ENCODE measurements at regions not wholly inside any gene's neighbourhood (a gene's known extent, or its start where the extent isn't known, plus 50 kb on each side); places are given as distances from the start of the nearest gene placed in this dataset.

- Histone ChIP-seq H3K9me2 (replicated peaks; ENCODE audit: low read length) (no peaks in the 10 kb centered on the region), H3K4me1 (ENCODE audit: insufficient read depth, low read length) (no peaks in the 10 kb centered on the region), H4K20me1 (ENCODE audit: low read length) (no peaks in the 10 kb centered on the region), H3K4me3 (ENCODE audit: low read length) (no peak overlapping the region), H3K36me3 (ENCODE audit: low read depth, low read length) (no peaks in the 10 kb centered on the region), H3K9ac (ENCODE audit: low read length) (no peak overlapping the region), H3K9me3 (ENCODE audit: low read length) (no peaks in the 10 kb centered on the region), H2AFZ (ENCODE audit: low read length) (no peak overlapping the region), H3K4me2 (ENCODE audit: low read length) (no peak overlapping the region), H3K79me2 (ENCODE audit: low read length) (no peaks in the 10 kb centered on the region), H3F3A (ENCODE audit: low read length, unreplicated experiment) (no peaks in the 10 kb centered on the region), H3K27me3 (ENCODE audit: low read length) (no peaks in the 10 kb centered on the region), H3K27ac (ENCODE audit: low read length) (no peak overlapping the region)
- intact Hi-C loops (cut with micrococcal nuclease), result no loop called here
- ATAC-seq (no peak), DNase-seq (no peak)
- no peak for TF ChIP-seq EZH2phosphoT487 (IDR thresholded peaks at IDR 0.05; ENCODE audit: borderline replicate concordance, low read length)
- TF ChIP-seq EZH2 (IDR thresholded peaks at IDR 0.05; ENCODE audit: low read length, unreplicated experiment), result no peak
- no peak for TF ChIP-seq CTCF (conservative IDR thresholded peaks at IDR 0.05; ENCODE audit: low read depth, low read length)
- POLR2A ChIA-PET (ENCODE audit: unreplicated experiment), result no interaction called here
- CTCF ChIA-PET, result no interaction called here
- no TSS peak for BruUV-seq (replicated peaks)
Observed at GRCh38 chr12:115176741-115177400, 492.9 kb upstream of the TBX3 start.

GRCh38 chr12:115174920-115175319 lies 490.9 kb upstream of the TBX3 start:
- CTCF ChIA-PET, result no interaction called here
- no peak overlapping the region for H3K4me2 ChIP-seq (ENCODE audit: low read length)
- intact Hi-C loops (cut with micrococcal nuclease), result no loop called here
- no peaks in the 10 kb centered on the region for H3K9me3 ChIP-seq (ENCODE audit: low read length)
- H3K27me3 ChIP-seq (ENCODE audit: low read length), result no peaks in the 10 kb centered on the region
- no peaks in the 10 kb centered on the region for H3K79me2 ChIP-seq (ENCODE audit: low read length)
- H3K9me2 ChIP-seq (replicated peaks; ENCODE audit: low read length), result no peaks in the 10 kb centered on the region
- no peaks in the 10 kb centered on the region for H3K4me1 ChIP-seq (ENCODE audit: insufficient read depth, low read length)
- TF ChIP-seq EZH2 (IDR thresholded peaks at IDR 0.05; ENCODE audit: low read length, unreplicated experiment) (no peak), CTCF (conservative IDR thresholded peaks at IDR 0.05; ENCODE audit: low read depth, low read length) (no peak), EZH2phosphoT487 (IDR thresholded peaks at IDR 0.05; ENCODE audit: borderline replicate concordance, low read length) (no peak)
- no peak for DNase-seq
- POLR2A ChIA-PET (ENCODE audit: unreplicated experiment), result no interaction called here
- H4K20me1 ChIP-seq (ENCODE audit: low read length), result no peaks in the 10 kb centered on the region
- no peak overlapping the region for H2AFZ ChIP-seq (ENCODE audit: low read length)
- H3F3A ChIP-seq (ENCODE audit: low read length, unreplicated experiment), result no peaks in the 10 kb centered on the region
- no peak overlapping the region for H3K9ac ChIP-seq (ENCODE audit: low read length)
- H3K27ac ChIP-seq (ENCODE audit: low read length), result no peak overlapping the region
- ATAC-seq, result no peak
- H3K4me3 ChIP-seq (ENCODE audit: low read length), result no peak overlapping the region
- no peaks in the 10 kb centered on the region for H3K36me3 ChIP-seq (ENCODE audit: low read depth, low read length)
- BruUV-seq (replicated peaks), result no TSS peak

- no peak for ATAC-seq
- Histone ChIP-seq H3K4me2 (ENCODE audit: low read length) (no peak overlapping the region), H4K20me1 (ENCODE audit: low read length) (no peaks in the 10 kb centered on the region), H3K36me3 (ENCODE audit: low read depth, low read length) (no peaks in the 10 kb centered on the region), H3K9me2 (replicated peaks; ENCODE audit: low read length) (no peaks in the 10 kb centered on the region), H3K9ac (ENCODE audit: low read length) (no peak overlapping the region), H3K4me3 (ENCODE audit: low read length) (no peak overlapping the region), H3K4me1 (ENCODE audit: insufficient read depth, low read length) (no peaks in the 10 kb centered on the region), H3K79me2 (ENCODE audit: low read length) (no peaks in the 10 kb centered on the region), H3K27ac (ENCODE audit: low read length) (no peak overlapping the region), H3K27me3 (ENCODE audit: low read length) (no peaks in the 10 kb centered on the region), H2AFZ (ENCODE audit: low read length) (no peak overlapping the region), H3K9me3 (ENCODE audit: low read length) (no peaks in the 10 kb centered on the region), H3F3A (ENCODE audit: low read length, unreplicated experiment) (no peaks in the 10 kb centered on the region)
- TF ChIP-seq EZH2phosphoT487 (IDR thresholded peaks at IDR 0.05; ENCODE audit: borderline replicate concordance, low read length) (no peak), CTCF (conservative IDR thresholded peaks at IDR 0.05; ENCODE audit: low read depth, low read length) (no peak), EZH2 (IDR thresholded peaks at IDR 0.05; ENCODE audit: low read length, unreplicated experiment) (no peak)
- intact Hi-C loops (cut with micrococcal nuclease), result no loop called here
- ChIA-PET POLR2A (ENCODE audit: unreplicated experiment) (no interaction called here), CTCF (no interaction called here)
- no TSS peak for BruUV-seq (replicated peaks)
- no peak for DNase-seq
Observed at GRCh38 chr12:115172521-115172920, 488.5 kb upstream of the TBX3 start.
